ENCODE measurements at regions not wholly inside any gene's neighbourhood (a gene's known extent, or its start where the extent isn't known, plus 50 kb on each side); places are given as distances from the start of the nearest gene placed in this dataset.

DNA sequence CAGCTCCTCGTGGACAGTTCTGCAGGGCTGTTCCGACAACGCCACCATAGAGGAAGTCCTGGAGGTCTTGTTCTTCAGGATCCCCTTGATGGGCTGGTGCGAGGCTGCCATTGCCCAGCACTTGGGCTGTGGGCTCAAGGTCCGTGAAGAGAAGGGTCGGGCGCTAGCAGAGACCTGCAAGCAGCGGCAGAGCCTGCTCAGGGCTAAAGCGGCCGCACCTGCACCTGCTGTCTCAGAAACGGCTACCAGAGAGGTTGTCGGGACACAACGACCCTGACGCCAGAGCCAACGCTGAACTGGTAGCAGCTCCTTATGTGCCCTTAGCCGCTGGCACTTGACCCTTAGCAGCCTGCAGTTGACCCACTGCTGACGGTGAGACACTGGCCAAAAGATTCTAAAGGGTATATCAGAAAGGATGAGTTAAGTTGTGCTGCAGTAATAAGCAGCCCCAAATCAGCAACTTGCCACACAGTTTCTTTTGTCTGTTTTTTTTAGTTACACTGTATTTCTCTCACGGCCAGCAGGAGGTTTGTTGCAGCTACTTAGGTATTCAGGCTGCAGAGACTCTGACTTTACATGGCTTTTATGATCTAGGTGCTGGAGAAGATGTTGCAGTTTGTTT lies 55.5 kb upstream of the ST6GAL2 start:
- intact Hi-C loops (cut with DNase I): no loop called here
- H3K27ac ChIP-seq: no peak overlapping the region

DNA sequence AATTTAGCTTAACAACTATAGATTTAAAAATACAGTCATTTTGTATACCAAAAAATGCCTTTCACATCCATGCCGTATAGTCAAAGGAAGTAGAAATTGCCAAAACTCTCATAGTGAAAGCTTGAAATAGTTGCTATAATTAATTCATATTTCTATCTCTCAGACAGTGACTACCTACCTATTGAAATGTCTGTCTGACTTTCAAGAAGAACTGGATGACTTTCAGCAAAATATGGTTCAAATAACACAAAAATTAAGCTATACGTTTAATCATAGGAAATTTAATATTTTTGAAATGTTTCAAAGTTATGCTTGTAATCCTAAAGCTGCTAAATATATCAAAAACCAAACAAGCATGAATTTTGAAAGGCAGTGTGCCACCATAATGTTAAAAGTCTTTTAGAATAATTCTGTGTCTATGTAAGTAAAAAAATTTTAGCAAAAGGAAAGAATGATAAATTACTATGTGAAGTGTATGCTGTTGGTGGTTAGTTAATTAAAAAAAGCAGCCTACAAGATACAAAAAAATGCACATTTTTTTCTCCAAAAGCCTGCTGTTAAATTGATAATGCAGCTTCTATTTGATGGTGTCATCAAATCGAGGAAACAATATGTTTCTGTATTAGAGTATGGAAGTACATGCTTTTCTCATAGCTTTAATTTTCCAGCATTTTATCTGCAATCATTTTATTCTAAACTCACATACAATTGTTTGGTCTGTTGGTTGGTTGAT lies 57.7 kb upstream of the ST6GAL2 start:
- Histone ChIP-seq H3K36me3 (no peaks in the 10 kb centered on the region), H3K27ac (no peak overlapping the region), H3K9me3 (no peaks in the 10 kb centered on the region), H3K4me1 (replicated peaks) (no peaks in the 10 kb centered on the region), H3K27me3 (replicated peaks; ENCODE audit: insufficient read depth) (no peaks in the 10 kb centered on the region), H3K4me3 (no peak overlapping the region)
- TF ChIP-seq, protein P1, sequence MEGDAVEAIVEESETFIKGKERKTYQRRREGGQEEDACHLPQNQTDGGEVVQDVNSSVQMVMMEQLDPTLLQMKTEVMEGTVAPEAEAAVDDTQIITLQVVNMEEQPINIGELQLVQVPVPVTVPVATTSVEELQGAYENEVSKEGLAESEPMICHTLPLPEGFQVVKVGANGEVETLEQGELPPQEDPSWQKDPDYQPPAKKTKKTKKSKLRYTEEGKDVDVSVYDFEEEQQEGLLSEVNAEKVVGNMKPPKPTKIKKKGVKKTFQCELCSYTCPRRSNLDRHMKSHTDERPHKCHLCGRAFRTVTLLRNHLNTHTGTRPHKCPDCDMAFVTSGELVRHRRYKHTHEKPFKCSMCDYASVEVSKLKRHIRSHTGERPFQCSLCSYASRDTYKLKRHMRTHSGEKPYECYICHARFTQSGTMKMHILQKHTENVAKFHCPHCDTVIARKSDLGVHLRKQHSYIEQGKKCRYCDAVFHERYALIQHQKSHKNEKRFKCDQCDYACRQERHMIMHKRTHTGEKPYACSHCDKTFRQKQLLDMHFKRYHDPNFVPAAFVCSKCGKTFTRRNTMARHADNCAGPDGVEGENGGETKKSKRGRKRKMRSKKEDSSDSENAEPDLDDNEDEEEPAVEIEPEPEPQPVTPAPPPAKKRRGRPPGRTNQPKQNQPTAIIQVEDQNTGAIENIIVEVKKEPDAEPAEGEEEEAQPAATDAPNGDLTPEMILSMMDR (IDR thresholded peaks at IDR 0.05): no peak
- TF ChIP-seq POLR2A (IDR thresholded peaks at IDR 0.05): no peak
- TF ChIP-seq POLR2AphosphoS5 (IDR thresholded peaks at IDR 0.05): no peak
- WGBS: 54% methylated on average over 3 of the region's 3 CpGs
- intact Hi-C loops (cut with DNase I): no loop called here
- no peak for DNase-seq (ENCODE audit: low spot score)

More for the DNA sequence above, 55.5 kb upstream of the ST6GAL2 start:
- WGBS: 92% methylated on average over 18 of the region's 18 CpGs
- Histone ChIP-seq H3K36me3 (no peaks in the 10 kb centered on the region), H3K4me3 (no peak overlapping the region), H3K4me1 (replicated peaks) (no peaks in the 10 kb centered on the region), H3K9me3 (no peaks in the 10 kb centered on the region), H3K27me3 (replicated peaks; ENCODE audit: insufficient read depth) (no peaks in the 10 kb centered on the region)
- DNase-seq (ENCODE audit: low spot score): no peak
- TF ChIP-seq POLR2A (IDR thresholded peaks at IDR 0.05) (no peak), POLR2AphosphoS5 (IDR thresholded peaks at IDR 0.05) (no peak)
- TF ChIP-seq, protein P1 (IDR thresholded peaks at IDR 0.05): no peak

DNA sequence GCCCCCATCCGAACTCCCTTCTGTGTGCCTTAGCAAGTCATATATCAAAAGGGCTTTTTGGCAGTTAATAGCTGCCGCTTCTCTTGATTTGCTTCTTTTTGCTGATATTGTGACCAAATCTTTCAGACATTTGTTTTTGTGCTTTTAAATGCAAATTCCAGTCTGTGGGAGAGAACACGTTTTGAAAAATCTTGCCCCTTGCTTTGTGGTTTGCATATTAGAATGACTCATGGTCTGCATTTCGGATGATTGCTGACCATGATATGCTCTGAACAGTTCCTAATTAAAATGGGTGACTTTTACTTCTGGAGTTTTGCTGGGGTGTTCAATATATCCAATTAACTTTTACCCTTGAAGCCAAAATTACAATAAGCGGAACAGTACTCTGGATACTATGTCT lies 58.2 kb upstream of the ST6GAL2 start:
- Histone ChIP-seq H3K27me3 (replicated peaks; ENCODE audit: insufficient read depth) (no peaks in the 10 kb centered on the region), H3K4me3 (no peak overlapping the region), H3K27ac (no peak overlapping the region), H3K9me3 (no peaks in the 10 kb centered on the region), H3K36me3 (no peaks in the 10 kb centered on the region), H3K4me1 (replicated peaks) (no peaks in the 10 kb centered on the region)
- intact Hi-C loops (cut with DNase I): no loop called here
- TF ChIP-seq, protein P1 (IDR thresholded peaks at IDR 0.05): no peak
- TF ChIP-seq POLR2AphosphoS5 (IDR thresholded peaks at IDR 0.05) (no peak), POLR2A (IDR thresholded peaks at IDR 0.05) (no peak)
- WGBS: 82% methylated on average over 5 of the region's 5 CpGs
- DNase-seq (ENCODE audit: low spot score): no peak

DNA sequence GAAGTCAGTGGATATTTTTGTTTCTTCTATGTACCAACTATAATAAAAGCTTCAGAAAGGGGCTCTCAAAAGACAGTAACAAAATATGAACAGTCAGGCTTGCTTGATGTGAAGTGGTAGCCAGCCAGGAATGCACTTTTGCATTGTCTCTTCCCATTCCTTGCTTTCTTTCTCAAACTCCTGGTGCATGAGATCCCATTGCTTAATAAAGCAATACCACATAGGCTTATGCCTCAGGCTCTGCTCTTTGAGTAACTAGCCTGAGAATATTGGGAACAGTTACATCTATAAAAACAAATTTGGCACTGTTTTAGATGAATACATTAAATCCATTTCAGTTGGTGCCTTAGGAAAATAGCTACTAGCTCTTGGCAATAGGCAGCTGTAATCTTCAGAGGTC lies 62.6 kb upstream of the ST6GAL2 start:
- no peak for DNase-seq (ENCODE audit: low spot score)
- no peaks in the 10 kb centered on the region for H3K36me3 ChIP-seq
- intact Hi-C loops (cut with DNase I): no loop called here
- TF ChIP-seq, protein P1 (IDR thresholded peaks at IDR 0.05): no peak
- no peak for TF ChIP-seq POLR2AphosphoS5 (IDR thresholded peaks at IDR 0.05)
- no peak for TF ChIP-seq POLR2A (IDR thresholded peaks at IDR 0.05)
- no peaks in the 10 kb centered on the region for H3K27me3 ChIP-seq (replicated peaks; ENCODE audit: insufficient read depth)
- H3K4me1 ChIP-seq (replicated peaks): no peaks in the 10 kb centered on the region
- no peak overlapping the region for H3K27ac ChIP-seq
- no peaks in the 10 kb centered on the region for H3K9me3 ChIP-seq
- H3K4me3 ChIP-seq: no peak overlapping the region

DNA sequence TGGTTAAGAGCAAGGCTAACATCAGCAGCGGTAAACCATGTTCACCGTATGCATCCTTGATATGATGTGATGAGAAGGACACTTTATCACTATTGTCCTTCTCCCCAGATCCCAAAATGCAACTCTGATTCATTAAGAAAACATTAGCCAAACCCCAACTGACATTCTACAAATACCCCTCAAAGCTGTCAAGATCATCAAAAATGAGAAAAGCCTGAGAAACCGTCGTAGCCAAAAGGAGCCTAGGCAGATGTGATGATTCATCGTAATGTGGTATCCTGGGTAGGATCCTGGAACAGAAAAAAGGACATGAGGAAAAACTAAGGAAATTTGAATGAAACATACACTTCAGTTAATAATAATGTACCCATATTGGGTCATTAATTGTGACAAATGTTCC lies 67.3 kb upstream of the ST6GAL2 start:
- TF ChIP-seq POLR2A (IDR thresholded peaks at IDR 0.05): no peak
- no peak for TF ChIP-seq POLR2AphosphoS5 (IDR thresholded peaks at IDR 0.05)
- TF ChIP-seq, protein P1 (IDR thresholded peaks at IDR 0.05): no peak
- H3K36me3 ChIP-seq: no peaks in the 10 kb centered on the region

More for the DNA sequence above, 67.3 kb upstream of the ST6GAL2 start:
- Histone ChIP-seq H3K9me3 (no peaks in the 10 kb centered on the region), H3K27ac (no peak overlapping the region), H3K27me3 (replicated peaks; ENCODE audit: insufficient read depth) (no peaks in the 10 kb centered on the region), H3K4me3 (no peak overlapping the region), H3K4me1 (replicated peaks) (no peaks in the 10 kb centered on the region)
- no peak for DNase-seq (ENCODE audit: low spot score)
- intact Hi-C loops (cut with DNase I): no loop called here
- 96% methylated on average over 5 of the region's 5 CpGs for WGBS
